ENCODE measurements at regions not wholly inside any gene's neighbourhood (a gene's known extent, or its start where the extent isn't known, plus 50 kb on each side); places are given as distances from the start of the nearest gene placed in this dataset.
"Not testable (repeated sequence)": the region's sequence is repeated elsewhere in the genome, so short reads cannot be mapped to it uniquely, and the experiment has no call there.

DNA sequence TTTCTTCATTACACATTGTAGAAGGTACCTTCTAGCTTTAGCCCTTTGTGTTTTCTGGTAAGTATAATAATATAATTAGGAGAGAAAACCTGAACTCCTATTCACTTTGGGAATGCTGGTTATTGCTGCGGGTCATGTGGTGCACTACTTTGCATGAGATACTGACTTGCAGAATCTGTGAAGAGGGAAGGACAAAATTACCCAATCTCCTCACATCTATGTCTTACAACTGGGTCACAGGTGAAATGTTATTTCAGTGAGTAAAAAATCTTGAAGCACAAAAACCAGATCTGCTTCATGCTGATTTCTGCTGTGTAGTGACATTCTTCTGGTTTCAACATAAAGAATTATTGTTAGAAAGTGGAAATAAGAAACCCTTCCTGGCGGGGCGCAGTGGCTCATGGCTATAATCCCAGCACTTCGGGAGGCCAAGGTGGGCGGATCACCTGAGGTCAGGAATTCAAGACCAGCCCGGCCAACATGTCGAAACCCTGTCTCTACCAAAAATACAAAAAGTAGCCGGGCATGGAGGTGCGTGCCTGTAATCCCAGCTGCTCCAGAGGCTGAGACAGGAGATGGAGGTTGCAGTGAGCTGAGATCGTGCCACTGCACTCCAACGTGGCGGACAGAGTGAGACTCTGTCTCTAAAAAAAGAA, 211.0 kb upstream of the REG3G start:
- H3K27me3 ChIP-seq (ENCODE audit: control insufficient read depth, insufficient read depth, low read length): no peaks in the 10 kb centered on the region
- H3K36me3 ChIP-seq (ENCODE audit: control insufficient read depth, insufficient read depth, low read length): no peaks in the 10 kb centered on the region
- H3K4me3 ChIP-seq (ENCODE audit: low read length): no peak overlapping the region
- no peak overlapping the region for H3K27ac ChIP-seq (ENCODE audit: low read depth, low read length)
- H3K4me1 ChIP-seq (ENCODE audit: control insufficient read depth, insufficient read depth, low read length): no peaks in the 10 kb centered on the region
- H3K9ac ChIP-seq (ENCODE audit: low read length): no peak overlapping the region

DNA sequence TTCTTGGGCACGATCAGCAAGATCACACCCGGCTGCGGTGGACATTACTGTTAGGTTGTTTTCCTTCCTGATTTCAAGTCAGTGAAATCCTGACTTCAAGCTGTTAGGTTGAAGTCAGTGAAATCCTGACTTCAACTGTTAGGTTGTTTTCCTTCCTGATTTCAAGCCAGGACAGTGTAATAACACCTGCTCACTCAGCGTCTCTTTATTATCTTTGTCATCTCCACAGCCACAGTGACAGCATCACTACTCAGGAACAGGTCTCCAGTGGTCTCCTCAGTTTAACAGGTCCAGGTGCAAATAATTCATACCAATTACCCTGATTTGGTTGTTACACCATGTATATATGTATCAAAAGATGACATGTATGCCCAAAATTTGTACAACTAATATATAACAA, 208.1 kb upstream of the REG3G start:
- H3K4me1 ChIP-seq (ENCODE audit: control insufficient read depth, insufficient read depth, low read length): no peaks in the 10 kb centered on the region
- no peak overlapping the region for H3K27ac ChIP-seq (ENCODE audit: low read depth, low read length)
- no peak overlapping the region for H3K9ac ChIP-seq (ENCODE audit: low read length)
- H3K4me3 ChIP-seq (ENCODE audit: low read length): no peak overlapping the region
- H3K36me3 ChIP-seq (ENCODE audit: control insufficient read depth, insufficient read depth, low read length): no peaks in the 10 kb centered on the region
- no peaks in the 10 kb centered on the region for H3K27me3 ChIP-seq (ENCODE audit: control insufficient read depth, insufficient read depth, low read length)

DNA sequence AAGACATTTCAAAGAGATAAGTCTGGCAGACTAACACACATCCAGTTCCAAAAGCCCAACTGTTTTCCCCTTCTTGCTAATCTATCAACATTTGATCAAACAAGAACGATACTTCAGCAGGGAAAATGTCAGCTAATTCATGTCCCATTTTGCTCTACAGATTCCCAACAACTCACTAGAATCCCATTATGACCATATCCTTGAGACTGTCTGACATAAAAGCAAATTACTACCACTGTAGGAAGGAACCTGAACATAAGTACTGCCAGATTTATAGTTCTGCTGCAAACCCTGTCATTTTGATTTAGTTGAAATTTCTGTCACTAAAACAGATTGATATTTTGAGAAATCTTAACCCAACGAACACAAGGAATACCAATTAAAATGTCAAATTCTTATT, 193.0 kb upstream of the REG3G start:
- no peaks in the 10 kb centered on the region for H3K27me3 ChIP-seq (ENCODE audit: control insufficient read depth, insufficient read depth, low read length)
- no peaks in the 10 kb centered on the region for H3K36me3 ChIP-seq (ENCODE audit: control insufficient read depth, insufficient read depth, low read length)
- no peaks in the 10 kb centered on the region for H3K4me1 ChIP-seq (ENCODE audit: control insufficient read depth, insufficient read depth, low read length)

DNA sequence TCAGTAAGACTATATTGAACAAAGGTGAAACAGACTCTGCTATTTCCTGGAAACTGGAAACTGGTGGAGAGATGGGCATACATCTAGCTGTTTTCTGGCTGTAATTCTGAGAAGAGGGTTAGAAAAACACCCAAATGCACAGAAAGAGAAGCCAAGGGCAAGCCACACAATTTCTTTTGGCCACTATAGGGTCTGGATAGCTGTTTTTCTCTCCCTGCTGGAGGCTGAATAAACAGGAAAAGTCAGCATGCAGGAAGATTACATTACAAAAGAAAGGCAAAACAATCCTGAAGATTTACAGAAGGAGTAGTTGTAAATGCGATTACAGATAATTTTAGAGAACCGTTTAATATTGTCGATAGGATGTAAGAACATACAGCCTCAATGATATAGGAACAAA, 186.2 kb upstream of the REG3G start:
- no peaks in the 10 kb centered on the region for H3K4me1 ChIP-seq (ENCODE audit: control insufficient read depth, insufficient read depth, low read length)
- no peaks in the 10 kb centered on the region for H3K27me3 ChIP-seq (ENCODE audit: control insufficient read depth, insufficient read depth, low read length)
- H3K27ac ChIP-seq (ENCODE audit: low read depth, low read length): no peak overlapping the region
- H3K9ac ChIP-seq (ENCODE audit: low read length): no peak overlapping the region
- no peak overlapping the region for H3K4me3 ChIP-seq (ENCODE audit: low read length)
- no peaks in the 10 kb centered on the region for H3K36me3 ChIP-seq (ENCODE audit: control insufficient read depth, insufficient read depth, low read length)

More for the DNA sequence above, 193.0 kb upstream of the REG3G start:
- H3K27ac ChIP-seq (ENCODE audit: low read depth, low read length): no peak overlapping the region
- H3K4me3 ChIP-seq (ENCODE audit: low read length): no peak overlapping the region
- no peak overlapping the region for H3K9ac ChIP-seq (ENCODE audit: low read length)

DNA sequence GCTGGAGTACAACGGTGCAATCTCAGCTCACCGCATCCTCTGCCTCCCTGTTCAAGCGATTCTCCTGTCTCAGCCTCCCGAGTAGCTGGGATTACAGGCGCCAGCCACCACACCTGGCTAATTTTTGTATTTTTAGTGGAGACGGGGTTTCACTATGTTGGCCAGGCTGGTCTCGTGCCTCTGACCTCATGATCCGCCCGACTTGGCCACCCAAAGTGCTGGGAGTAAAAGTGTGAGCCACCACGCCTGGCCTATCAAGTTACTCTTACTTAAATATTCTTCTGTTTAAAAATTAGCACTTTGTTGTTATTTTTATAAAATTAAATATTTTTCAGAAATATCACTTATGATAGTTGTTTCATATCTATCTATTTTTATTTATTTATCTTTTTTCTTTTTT, 185.2 kb upstream of the REG3G start:
- not testable (repeated sequence) for H3K27ac ChIP-seq (ENCODE audit: low read depth, low read length); H3K36me3 ChIP-seq (ENCODE audit: control insufficient read depth, insufficient read depth, low read length); H3K4me1 ChIP-seq (ENCODE audit: control insufficient read depth, insufficient read depth, low read length); H3K9ac ChIP-seq (ENCODE audit: low read length); H3K27me3 ChIP-seq (ENCODE audit: control insufficient read depth, insufficient read depth, low read length); H3K4me3 ChIP-seq (ENCODE audit: low read length)

DNA sequence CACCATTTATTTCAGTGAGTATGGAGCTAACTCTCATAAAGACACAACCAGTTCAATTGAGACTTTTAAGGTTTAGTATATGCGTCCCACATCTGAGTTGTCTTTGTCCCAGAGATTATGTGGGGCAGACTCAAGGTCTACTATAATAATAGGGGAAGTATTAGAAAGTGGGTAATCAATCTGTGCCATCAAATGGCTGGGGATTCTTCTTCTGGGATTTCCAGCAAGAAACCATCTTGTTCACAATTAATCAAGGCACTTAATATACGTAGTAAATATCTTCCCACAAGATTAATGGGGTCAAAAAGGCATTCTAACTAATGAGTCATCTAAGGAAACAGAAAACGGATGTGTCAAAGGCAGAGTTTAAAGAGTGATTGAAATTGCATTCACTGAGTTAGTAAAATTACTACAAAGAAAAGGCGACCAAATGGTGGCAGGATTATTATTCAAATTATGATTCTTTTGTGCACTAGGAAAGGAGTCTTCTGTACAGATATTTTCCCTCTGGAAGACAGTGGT, 179.8 kb upstream of the REG3G start:
- Histone ChIP-seq H3K4me3 (ENCODE audit: low read length) (no peak overlapping the region), H3K36me3 (ENCODE audit: control insufficient read depth, insufficient read depth, low read length) (no peaks in the 10 kb centered on the region), H3K27me3 (ENCODE audit: control insufficient read depth, insufficient read depth, low read length) (no peaks in the 10 kb centered on the region), H3K4me1 (ENCODE audit: control insufficient read depth, insufficient read depth, low read length) (no peaks in the 10 kb centered on the region), H3K27ac (ENCODE audit: low read depth, low read length) (no peak overlapping the region), H3K9ac (ENCODE audit: low read length) (no peak overlapping the region)

DNA sequence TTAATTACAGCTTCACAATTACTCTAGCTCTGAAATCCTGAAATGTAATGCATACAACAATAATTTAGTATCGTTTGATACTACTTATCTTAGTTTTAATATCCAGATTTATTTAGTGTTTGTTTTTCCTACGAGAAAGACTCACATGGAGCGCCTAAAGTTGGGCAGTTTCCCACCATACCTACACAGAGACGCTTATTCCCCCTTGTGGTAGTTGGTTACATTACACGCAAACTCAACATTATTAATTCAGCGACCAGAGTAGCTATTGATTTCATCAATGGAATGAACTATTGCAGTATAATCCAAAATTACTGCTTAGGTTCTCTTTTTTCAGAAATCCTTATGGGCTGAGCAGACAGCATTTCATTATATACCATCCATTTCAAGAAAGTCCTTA, 164.0 kb upstream of the REG3G start:
- H3K27me3 ChIP-seq (ENCODE audit: control insufficient read depth, insufficient read depth, low read length): no peaks in the 10 kb centered on the region
- no peak overlapping the region for H3K9ac ChIP-seq (ENCODE audit: low read length)
- H3K36me3 ChIP-seq (ENCODE audit: control insufficient read depth, insufficient read depth, low read length): no peaks in the 10 kb centered on the region
- H3K4me1 ChIP-seq (ENCODE audit: control insufficient read depth, insufficient read depth, low read length): no peaks in the 10 kb centered on the region
- H3K4me3 ChIP-seq (ENCODE audit: low read length): no peak overlapping the region
- no peak overlapping the region for H3K27ac ChIP-seq (ENCODE audit: low read depth, low read length)

DNA sequence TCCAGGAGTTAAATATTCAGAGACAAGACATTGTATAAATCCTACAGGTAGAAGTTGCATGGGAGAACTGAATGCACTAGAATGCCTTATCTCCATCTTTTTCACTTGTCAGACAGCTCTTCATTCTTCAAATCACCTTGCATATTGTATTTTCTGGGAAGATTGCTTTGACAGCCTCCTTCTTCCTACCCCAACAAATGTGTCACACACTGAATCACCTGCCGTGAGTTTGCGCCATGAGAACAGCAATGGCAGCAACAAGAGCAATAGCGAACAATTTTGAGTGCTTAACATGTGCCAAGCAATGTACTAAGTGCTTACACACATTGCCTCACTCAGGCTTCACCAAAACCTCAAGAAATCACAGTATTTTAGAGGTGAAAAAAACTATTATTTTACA, 161.3 kb upstream of the REG3G start:
- no peak overlapping the region for H3K4me3 ChIP-seq (ENCODE audit: low read length)
- no peaks in the 10 kb centered on the region for H3K4me1 ChIP-seq (ENCODE audit: control insufficient read depth, insufficient read depth, low read length)
- no peaks in the 10 kb centered on the region for H3K27me3 ChIP-seq (ENCODE audit: control insufficient read depth, insufficient read depth, low read length)
- H3K9ac ChIP-seq (ENCODE audit: low read length): no peak overlapping the region
- H3K36me3 ChIP-seq (ENCODE audit: control insufficient read depth, insufficient read depth, low read length): no peaks in the 10 kb centered on the region
- no peak overlapping the region for H3K27ac ChIP-seq (ENCODE audit: low read depth, low read length)

DNA sequence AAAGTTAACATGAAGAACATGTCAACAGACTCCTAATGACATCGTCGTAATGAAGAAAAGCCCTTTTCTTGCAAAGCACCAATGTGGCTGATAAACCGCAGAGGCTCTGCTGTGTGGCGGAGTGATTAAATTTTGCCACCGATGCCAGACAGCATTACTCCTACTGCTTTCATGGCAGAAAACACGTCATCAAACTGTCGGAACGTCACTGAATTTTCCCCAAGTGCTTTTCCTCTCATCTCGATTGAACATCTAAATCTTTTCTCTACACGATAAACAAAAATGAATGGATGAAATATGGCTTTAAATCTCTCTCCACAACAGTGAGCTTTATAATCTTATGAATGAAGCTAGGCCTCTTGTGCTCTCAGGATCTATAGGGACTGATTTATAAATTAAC, 159.8 kb upstream of the REG3G start:
- Histone ChIP-seq H3K36me3 (ENCODE audit: control insufficient read depth, insufficient read depth, low read length) (no peaks in the 10 kb centered on the region), H3K4me1 (ENCODE audit: control insufficient read depth, insufficient read depth, low read length) (no peaks in the 10 kb centered on the region), H3K27ac (ENCODE audit: low read depth, low read length) (no peak overlapping the region), H3K27me3 (ENCODE audit: control insufficient read depth, insufficient read depth, low read length) (no peaks in the 10 kb centered on the region), H3K4me3 (ENCODE audit: low read length) (no peak overlapping the region), H3K9ac (ENCODE audit: low read length) (no peak overlapping the region)

DNA sequence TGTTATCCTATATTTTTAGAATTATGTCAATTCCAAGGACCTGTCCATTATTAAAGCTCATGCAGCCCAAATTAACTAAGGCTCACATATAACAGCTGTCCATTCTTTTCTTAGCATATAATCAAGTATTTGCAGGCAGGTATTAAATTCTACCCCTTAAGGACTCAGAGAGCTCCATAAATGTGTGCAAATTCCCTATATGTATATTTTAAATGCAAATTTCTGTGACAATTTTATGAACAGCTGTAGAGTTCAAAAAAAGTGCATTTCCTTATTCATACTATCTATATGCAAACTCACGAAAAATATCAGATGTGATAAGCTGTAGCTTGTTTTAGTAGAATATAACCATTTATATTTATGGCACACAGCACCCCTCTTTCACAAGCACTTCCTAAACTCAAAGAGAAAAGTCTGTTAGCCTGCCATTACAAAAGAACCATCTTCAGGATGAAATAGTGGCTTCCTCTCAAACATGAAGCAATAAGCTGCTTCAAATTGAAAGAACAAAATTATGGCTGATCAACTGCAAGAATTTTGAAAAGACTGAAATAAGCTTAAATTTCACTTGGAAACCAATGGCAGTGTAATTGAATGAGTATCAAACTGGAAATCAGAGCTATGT, 155.0 kb upstream of the REG3G start:
- H3K4me1 ChIP-seq (ENCODE audit: control insufficient read depth, insufficient read depth, low read length): no peaks in the 10 kb centered on the region
- H3K9ac ChIP-seq (ENCODE audit: low read length): no peak overlapping the region

DNA sequence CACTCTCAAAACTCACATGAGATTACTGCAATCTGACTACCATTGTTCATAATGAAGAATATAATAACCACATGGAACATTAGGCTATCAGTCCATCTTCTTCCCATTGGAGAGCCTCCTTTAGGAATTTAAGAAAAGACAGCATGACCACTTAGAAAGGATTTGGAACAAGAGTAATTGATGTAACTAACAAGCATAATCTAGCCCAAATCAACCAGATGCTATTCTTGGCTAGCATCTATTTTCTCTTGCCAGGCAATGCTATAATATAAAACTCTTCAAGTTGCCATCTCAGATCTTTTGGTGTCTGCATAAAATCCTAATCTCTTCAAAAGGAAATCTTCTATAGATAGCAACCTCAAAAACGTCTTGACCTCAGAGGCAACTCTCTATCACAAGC, 152.0 kb upstream of the REG3G start:
- Histone ChIP-seq H3K27me3 (ENCODE audit: control insufficient read depth, insufficient read depth, low read length) (no peaks in the 10 kb centered on the region), H3K36me3 (ENCODE audit: control insufficient read depth, insufficient read depth, low read length) (no peaks in the 10 kb centered on the region), H3K9ac (ENCODE audit: low read length) (no peak overlapping the region), H3K4me1 (ENCODE audit: control insufficient read depth, insufficient read depth, low read length) (no peaks in the 10 kb centered on the region), H3K27ac (ENCODE audit: low read depth, low read length) (no peak overlapping the region), H3K4me3 (ENCODE audit: low read length) (no peak overlapping the region)

More for the DNA sequence above, 155.0 kb upstream of the REG3G start:
- Histone ChIP-seq H3K4me3 (ENCODE audit: low read length) (no peak overlapping the region), H3K36me3 (ENCODE audit: control insufficient read depth, insufficient read depth, low read length) (no peaks in the 10 kb centered on the region), H3K27me3 (ENCODE audit: control insufficient read depth, insufficient read depth, low read length) (no peaks in the 10 kb centered on the region), H3K27ac (ENCODE audit: low read depth, low read length) (no peak overlapping the region)

DNA sequence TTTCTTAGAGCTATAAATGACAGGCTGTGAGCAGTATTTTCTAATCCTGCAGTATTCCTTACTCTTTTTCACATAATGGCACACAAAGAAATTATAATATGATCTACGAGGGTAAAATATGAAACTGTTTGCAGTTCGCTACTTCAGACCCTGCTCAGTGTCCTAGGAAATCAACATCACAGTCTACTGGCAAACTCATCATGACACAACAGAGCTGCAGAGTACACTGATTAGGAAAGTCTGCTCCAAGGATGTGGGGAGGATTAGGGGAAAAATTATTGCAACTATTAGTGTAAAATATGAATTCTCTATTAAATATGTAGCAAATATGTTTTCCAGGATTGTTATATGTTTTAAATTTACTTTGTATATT, 149.2 kb upstream of the REG3G start:
- H3K9ac ChIP-seq (ENCODE audit: low read length): no peak overlapping the region
- no peak overlapping the region for H3K27ac ChIP-seq (ENCODE audit: low read depth, low read length)
- H3K36me3 ChIP-seq (ENCODE audit: control insufficient read depth, insufficient read depth, low read length): no peaks in the 10 kb centered on the region
- H3K4me3 ChIP-seq (ENCODE audit: low read length): no peak overlapping the region
- no peaks in the 10 kb centered on the region for H3K4me1 ChIP-seq (ENCODE audit: control insufficient read depth, insufficient read depth, low read length)
- H3K27me3 ChIP-seq (ENCODE audit: control insufficient read depth, insufficient read depth, low read length): no peaks in the 10 kb centered on the region

DNA sequence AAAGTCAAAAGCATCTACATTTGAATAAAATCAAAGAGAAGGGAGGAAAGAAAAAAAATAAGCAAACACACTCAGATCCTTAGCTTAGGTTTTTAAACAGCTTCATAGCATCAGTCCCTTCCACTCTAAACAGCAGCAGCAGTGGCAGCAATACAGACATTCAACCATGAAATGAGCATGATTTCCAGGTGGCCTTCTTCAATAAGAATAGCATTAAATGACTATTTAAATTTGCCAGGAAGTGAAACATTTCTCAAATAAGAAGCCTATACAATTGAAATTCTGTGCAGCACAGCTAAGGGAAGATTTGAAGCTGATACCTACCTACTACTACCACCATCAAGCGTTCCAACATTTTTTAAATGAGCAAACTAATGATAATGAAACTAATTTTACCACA, 138.1 kb upstream of the REG3G start:
- H3K4me1 ChIP-seq (ENCODE audit: control insufficient read depth, insufficient read depth, low read length): no peaks in the 10 kb centered on the region
- no peak overlapping the region for H3K9ac ChIP-seq (ENCODE audit: low read length)
- no peaks in the 10 kb centered on the region for H3K36me3 ChIP-seq (ENCODE audit: control insufficient read depth, insufficient read depth, low read length)
- no peak overlapping the region for H3K4me3 ChIP-seq (ENCODE audit: low read length)
- no peak overlapping the region for H3K27ac ChIP-seq (ENCODE audit: low read depth, low read length)
- H3K27me3 ChIP-seq (ENCODE audit: control insufficient read depth, insufficient read depth, low read length): no peaks in the 10 kb centered on the region
